Astrocyte (in vitro differentiated cells and primary cell): ENCODE measurements at regions not wholly inside any gene's neighbourhood (a gene's known extent, or its start where the extent isn't known, plus 50 kb on each side); places are given as distances from the start of the nearest gene placed in this dataset.

Experiments
- DNase-seq: peaks from one replicate; pipeline ENCODE4 v3.0.0-alpha.2; 2010; ENCODE audit warnings: low read depth
- FAIRE-seq: peaks from 2 replicates; lab custom pipeline; 2011; peaks lifted over from hg19 to GRCh38; lab: Jason Lieb, UNC
- H2AFZ ChIP-seq: 2 replicates; pipeline ENCODE4 v1.6.0; 2012; ENCODE audit warnings: low read depth, low read length, inconsistent platforms
- H3K27ac ChIP-seq: 2 replicates; pipeline ENCODE4 v1.5.1; 2011; ENCODE audit warnings: low read depth, low read length, inconsistent platforms
- H3K27me3 ChIP-seq: 2 replicates; pipeline ENCODE4 v1.6.0; 2011; ENCODE audit warnings: low read length, inconsistent platforms; ENCODE audit not compliant: insufficient read depth
- H3K36me3 ChIP-seq: 2 replicates; pipeline ENCODE4 v1.5.1; 2011; ENCODE audit warnings: low read length, inconsistent platforms; ENCODE audit not compliant: insufficient read depth
- H3K4me1 ChIP-seq: 2 replicates; pipeline ENCODE4 v1.5.1; 2011; ENCODE audit warnings: low read length, inconsistent platforms; ENCODE audit not compliant: insufficient read depth
- H3K4me2 ChIP-seq: 2 replicates; pipeline ENCODE4 v1.6.0; 2012; ENCODE audit warnings: low read length, inconsistent platforms
- H3K4me3 ChIP-seq: 2 replicates; pipeline ENCODE4 v1.5.1; 2011; ENCODE audit warnings: low read depth, mild to moderate bottlenecking, low read length, inconsistent platforms; ENCODE audit not compliant: insufficient read depth
- H3K79me2 ChIP-seq: 2 replicates; pipeline ENCODE4 v1.6.0; 2012; ENCODE audit warnings: mild to moderate bottlenecking, low read length, inconsistent platforms; ENCODE audit not compliant: insufficient read depth
- H3K9ac ChIP-seq: 2 replicates; pipeline ENCODE4 v1.6.0; 2012; ENCODE audit warnings: mild to moderate bottlenecking, low read length, inconsistent platforms
- H3K9me3 ChIP-seq: 2 replicates; pipeline ENCODE4 v1.5.1; 2012; ENCODE audit warnings: low read depth, mild to moderate bottlenecking, low read length, inconsistent platforms; ENCODE audit not compliant: insufficient read depth
- H4K20me1 ChIP-seq: 2 replicates; pipeline ENCODE4 v1.6.0; 2012; ENCODE audit warnings: low read length, inconsistent platforms; ENCODE audit not compliant: insufficient read depth
- H3K27ac Mint-ChIP-seq: one replicate; pipeline ENCODE4 v1.8.0; 2021; ENCODE audit warnings: mild to moderate bottlenecking, mixed read lengths; ENCODE audit not compliant: unreplicated experiment
- H3K27me3 Mint-ChIP-seq: one replicate; pipeline ENCODE4 v1.8.0; 2021; ENCODE audit warnings: low read depth, mixed read lengths; ENCODE audit not compliant: unreplicated experiment
- H3K36me3 Mint-ChIP-seq: one replicate; pipeline ENCODE4 v1.8.0; 2021; ENCODE audit warnings: low read depth, mixed read lengths; ENCODE audit not compliant: unreplicated experiment
- H3K4me1 Mint-ChIP-seq: one replicate; pipeline ENCODE4 v1.8.0; 2021; ENCODE audit warnings: low read depth, mixed read lengths; ENCODE audit not compliant: unreplicated experiment
- H3K4me3 Mint-ChIP-seq: one replicate; pipeline ENCODE4 v1.8.0; 2021; ENCODE audit warnings: mild to moderate bottlenecking, moderate library complexity, mixed read lengths; ENCODE audit not compliant: unreplicated experiment
- H3K9me3 Mint-ChIP-seq: one replicate; pipeline ENCODE4 v1.8.0; 2021; ENCODE audit warnings: mild to moderate bottlenecking, mixed read lengths; ENCODE audit not compliant: unreplicated experiment
- CTCF ChIP-seq: IDR thresholded peaks from 2 replicates; pipeline ENCODE4 v1.5.1; 2011; ENCODE audit warnings: low read depth, mild to moderate bottlenecking, inconsistent platforms, low read length, moderate library complexity; ENCODE audit not compliant: insufficient read depth
- EZH2 ChIP-seq: IDR thresholded peaks from 2 replicates; pipeline ENCODE4 v1.6.1; 2012; ENCODE audit warnings: mild to moderate bottlenecking, low read length, inconsistent platforms; ENCODE audit not compliant: insufficient read depth

GRCh38 chr1:194026422-194026821, 840.0 kb upstream of the B3GALT2 start:
- Mint-ChIP-seq H3K4me3 (no peak overlapping the region), H3K27me3 (no peaks in the 10 kb centered on the region), H3K27ac (no peak overlapping the region), H3K36me3 (no peaks in the 10 kb centered on the region), H3K9me3 (peaks cover 2% of the 10 kb centered on the region), H3K4me1 (peaks cover 11% of the 10 kb centered on the region)
- TF ChIP-seq CTCF (no peak), EZH2 (no peak)
- Histone ChIP-seq H3K4me2 (no peak overlapping the region), H3K4me3 (no peak overlapping the region), H3K9me3 (no peaks in the 10 kb centered on the region), H2AFZ (no peak overlapping the region), H4K20me1 (no peaks in the 10 kb centered on the region), H3K27ac (no peak overlapping the region), H3K4me1 (peaks cover 8% of the 10 kb centered on the region), H3K79me2 (no peaks in the 10 kb centered on the region), H3K36me3 (no peaks in the 10 kb centered on the region), H3K27me3 (no peaks in the 10 kb centered on the region), H3K9ac (no peak overlapping the region)
- FAIRE-seq (no peak), DNase-seq (no peak)

- Histone ChIP-seq H3K9ac (no peak overlapping the region), H3K4me3 (no peak overlapping the region), H3K9me3 (no peaks in the 10 kb centered on the region), H3K27me3 (no peaks in the 10 kb centered on the region), H3K4me2 (no peak overlapping the region), H4K20me1 (no peaks in the 10 kb centered on the region), H3K79me2 (no peaks in the 10 kb centered on the region), H2AFZ (no peak overlapping the region), H3K4me1 (peaks cover 8% of the 10 kb centered on the region), H3K27ac (no peak overlapping the region), H3K36me3 (no peaks in the 10 kb centered on the region)
- Mint-ChIP-seq H3K4me1 (peaks cover 11% of the 10 kb centered on the region), H3K4me3 (no peak overlapping the region), H3K36me3 (no peaks in the 10 kb centered on the region), H3K27ac (no peak overlapping the region), H3K9me3 (peaks cover 2% of the 10 kb centered on the region), H3K27me3 (no peaks in the 10 kb centered on the region)
- DNase-seq (peak; percentile 95), FAIRE-seq (no peak)
- TF ChIP-seq EZH2 (no peak), CTCF (no peak)
Observed at GRCh38 chr1:194024659-194025058, 838.2 kb upstream of the B3GALT2 start.

GRCh38 chr1:194014014-194014413, 827.6 kb upstream of the B3GALT2 start:
- no peak overlapping the region for H3K4me2 ChIP-seq
- no peak overlapping the region for H3K4me3 Mint-ChIP-seq

More at GRCh38 chr1:194014014-194014413, 827.6 kb upstream of the B3GALT2 start:
- no peak overlapping the region for H3K9ac ChIP-seq
- TF ChIP-seq CTCF (no peak), EZH2 (no peak)
- Mint-ChIP-seq H3K27me3 (no peaks in the 10 kb centered on the region), H3K27ac (no peak overlapping the region), H3K4me1 (no peaks in the 10 kb centered on the region), H3K36me3 (no peaks in the 10 kb centered on the region), H3K9me3 (peaks cover 3% of the 10 kb centered on the region)
- no peaks in the 10 kb centered on the region for H3K79me2 ChIP-seq
- DNase-seq (peak; percentile 47), FAIRE-seq (no peak)
- no peaks in the 10 kb centered on the region for H3K27me3 ChIP-seq
- H3K27ac ChIP-seq, result no peak overlapping the region
- no peaks in the 10 kb centered on the region for H3K9me3 ChIP-seq
- H3K36me3 ChIP-seq, result no peaks in the 10 kb centered on the region
- no peaks in the 10 kb centered on the region for H3K4me1 ChIP-seq
- H2AFZ ChIP-seq, result no peak overlapping the region
- H4K20me1 ChIP-seq, result no peaks in the 10 kb centered on the region
- no peak overlapping the region for H3K4me3 ChIP-seq
